ENCODE measurements at regions not wholly inside any gene's neighbourhood (a gene's known extent, or its start where the extent isn't known, plus 50 kb on each side); places are given as distances from the start of the nearest gene placed in this dataset.

- in situ Hi-C loops (cut with MboI; ENCODE audit: low pct_unique_long_range_greater_than_20kb, low sequenced_read_pairs, unreplicated experiment): no loop called here
- no peak for DNase-seq (ENCODE audit: low spot score)
- no peak for TF ChIP-seq CTCF (IDR thresholded peaks at IDR 0.05; ENCODE audit: extremely low read depth, insufficient read depth, missing control alignments)
Observed at GRCh38 chr11:116482716-116483115, 290.1 kb downstream of the BUD13 start.

GRCh38 chr11:116481126-116481675 lies 291.6 kb downstream of the BUD13 start:
- DNase-seq (ENCODE audit: low spot score): no peak
- TF ChIP-seq CTCF (IDR thresholded peaks at IDR 0.05; ENCODE audit: extremely low read depth, insufficient read depth, missing control alignments): no peak
- in situ Hi-C loops (cut with MboI; ENCODE audit: low pct_unique_long_range_greater_than_20kb, low sequenced_read_pairs, unreplicated experiment): no loop called here

- TF ChIP-seq CTCF (IDR thresholded peaks at IDR 0.05; ENCODE audit: extremely low read depth, insufficient read depth, missing control alignments): no peak
- DNase-seq (ENCODE audit: low spot score): no peak
- in situ Hi-C loops (cut with MboI; ENCODE audit: low pct_unique_long_range_greater_than_20kb, low sequenced_read_pairs, unreplicated experiment): no loop called here
Observed at GRCh38 chr11:116478669-116479668, 293.8 kb downstream of the BUD13 start.

GRCh38 chr11:116478205-116478604 lies 294.6 kb downstream of the BUD13 start:
- in situ Hi-C loops (cut with MboI; ENCODE audit: low pct_unique_long_range_greater_than_20kb, low sequenced_read_pairs, unreplicated experiment): no loop called here
- DNase-seq (ENCODE audit: low spot score): no peak
- no peak for TF ChIP-seq CTCF (IDR thresholded peaks at IDR 0.05; ENCODE audit: extremely low read depth, insufficient read depth, missing control alignments)

GRCh38 chr11:116473790-116474346 lies 298.9 kb downstream of the BUD13 start:
- in situ Hi-C loops (cut with MboI; ENCODE audit: low pct_unique_long_range_greater_than_20kb, low sequenced_read_pairs, unreplicated experiment): no loop called here
- no peak for TF ChIP-seq CTCF (IDR thresholded peaks at IDR 0.05; ENCODE audit: extremely low read depth, insufficient read depth, missing control alignments)
- no peak for DNase-seq (ENCODE audit: low spot score)

GRCh38 chr11:116473206-116473769 lies 299.5 kb downstream of the BUD13 start:
- in situ Hi-C loops (cut with MboI; ENCODE audit: low pct_unique_long_range_greater_than_20kb, low sequenced_read_pairs, unreplicated experiment): no loop called here
- DNase-seq (ENCODE audit: low spot score): no peak
- no peak for TF ChIP-seq CTCF (IDR thresholded peaks at IDR 0.05; ENCODE audit: extremely low read depth, insufficient read depth, missing control alignments)

Data from GM13977 (cell line).